H9 (cell line): ENCODE measurements at regions not wholly inside any gene's neighbourhood (a gene's known extent, or its start where the extent isn't known, plus 50 kb on each side); places are given as distances from the start of the nearest gene placed in this dataset.

Source experiments
- DNase-seq: peaks from one replicate; pipeline ENCODE4 v3.0.0-alpha.2; 2017
- H2AFZ ChIP-seq: one replicate; pipeline ENCODE4 v1.6.1; 2013; ENCODE audit warnings: mild to moderate bottlenecking, low read length, control low read depth, moderate library complexity
- H2AK5ac ChIP-seq: 2 replicates; pipeline ENCODE4 v1.6.1; 2013; ENCODE audit warnings: low read length, control low read depth, mixed read lengths; ENCODE audit not compliant: insufficient read length
- H2BK120ac ChIP-seq: one replicate; pipeline ENCODE4 v1.6.1; 2013; ENCODE audit warnings: low read depth, mild to moderate bottlenecking, low read length, control low read depth, inconsistent platforms; ENCODE audit not compliant: poor library complexity, severe bottlenecking
- H2BK12ac ChIP-seq: 2 replicates; pipeline ENCODE4 v1.6.1; 2013; ENCODE audit warnings: low read length, control low read depth, mixed read lengths, low read depth; ENCODE audit not compliant: insufficient read length
- H2BK15ac ChIP-seq: 2 replicates; pipeline ENCODE4 v1.6.1; 2013; ENCODE audit warnings: low read depth, low read length, control low read depth
- H2BK20ac ChIP-seq: one replicate; pipeline ENCODE4 v1.6.1; 2013; ENCODE audit warnings: low read depth, mild to moderate bottlenecking, low read length, control low read depth, inconsistent platforms; ENCODE audit not compliant: poor library complexity, severe bottlenecking
- H2BK5ac ChIP-seq: 2 replicates; pipeline ENCODE4 v1.6.1; 2013; ENCODE audit warnings: low read length, control low read depth, mixed read lengths; ENCODE audit not compliant: insufficient read length
- H3K14ac ChIP-seq: 2 replicates; pipeline ENCODE4 v1.6.1; 2013; ENCODE audit warnings: low read length, control low read depth; ENCODE audit not compliant: insufficient read depth
- H3K18ac ChIP-seq: 2 replicates; pipeline ENCODE4 v1.6.1; 2013; ENCODE audit warnings: low read depth, mild to moderate bottlenecking, mixed read lengths, low read length, control low read depth; ENCODE audit not compliant: insufficient read length
- H3K23ac ChIP-seq: 2 replicates; pipeline ENCODE4 v1.6.1; 2013; ENCODE audit warnings: low read length, control low read depth, mixed read lengths, low read depth; ENCODE audit not compliant: insufficient read length
- H3K23me2 ChIP-seq: 2 replicates; pipeline ENCODE4 v1.6.1; 2013; ENCODE audit warnings: low read depth, mild to moderate bottlenecking, mixed read lengths, low read length, control low read depth; ENCODE audit not compliant: insufficient read length, poor library complexity, severe bottlenecking
- H3K27ac ChIP-seq: 2 replicates; pipeline ENCODE4 v1.5.1; 2013; ENCODE audit warnings: low read length, control low read depth, mixed read lengths, low read depth; ENCODE audit not compliant: insufficient read length
- H3K27me3 ChIP-seq: 2 replicates; pipeline ENCODE4 v1.6.1; 2013; ENCODE audit warnings: low read length, control low read depth, inconsistent platforms; ENCODE audit not compliant: insufficient read depth
- H3K4ac ChIP-seq: 2 replicates; pipeline ENCODE4 v1.6.1; 2013; ENCODE audit warnings: low read depth, mild to moderate bottlenecking, control low read depth, inconsistent platforms, low read length, moderate library complexity
- H3K4me1 ChIP-seq: 2 replicates; pipeline ENCODE4 v1.6.1; 2013; ENCODE audit warnings: low read length, control low read depth, inconsistent platforms; ENCODE audit not compliant: insufficient read depth
- H3K4me2 ChIP-seq: 2 replicates; pipeline ENCODE4 v1.6.1; 2013; ENCODE audit warnings: low read length, control low read depth, mixed read lengths; ENCODE audit not compliant: insufficient read length, insufficient read depth
- H3K56ac ChIP-seq: 2 replicates; pipeline ENCODE4 v1.6.1; 2013; ENCODE audit warnings: low read depth, mild to moderate bottlenecking, mixed read lengths, low read length, control low read depth; ENCODE audit not compliant: insufficient read length
- H3K79me1 ChIP-seq: 2 replicates; pipeline ENCODE4 v1.6.1; 2013; ENCODE audit warnings: low read depth, mild to moderate bottlenecking, moderate library complexity, low read length, control low read depth, inconsistent platforms; ENCODE audit not compliant: insufficient read depth, poor library complexity, severe bottlenecking
- H3K79me2 ChIP-seq: 2 replicates; pipeline ENCODE4 v1.6.1; 2013; ENCODE audit warnings: low read length, control low read depth, inconsistent platforms; ENCODE audit not compliant: insufficient read depth
- H3K9ac ChIP-seq: 2 replicates; pipeline ENCODE4 v1.6.1; 2013; ENCODE audit warnings: low read length, control low read depth, mixed read lengths; ENCODE audit not compliant: insufficient read length; ENCODE audit errors: extremely low read depth
- H3K9me3 ChIP-seq: one replicate; pipeline ENCODE4 v1.6.1; 2013; ENCODE audit warnings: low read depth, low read length, inconsistent platforms; ENCODE audit not compliant: control insufficient read depth
- H3T11ph ChIP-seq: one replicate; pipeline ENCODE4 v1.6.1; 2013; ENCODE audit warnings: mild to moderate bottlenecking, low read length, control low read depth, inconsistent platforms
- H4K20me1 ChIP-seq: one replicate; pipeline ENCODE4 v1.6.1; 2013; ENCODE audit not compliant: control insufficient read depth, insufficient read length, insufficient read depth
- H4K5ac ChIP-seq: 2 replicates; pipeline ENCODE4 v1.6.1; 2013; ENCODE audit warnings: low read depth, mild to moderate bottlenecking, mixed read lengths, low read length, control low read depth; ENCODE audit not compliant: insufficient read length
- H4K8ac ChIP-seq: replicated peaks from 2 replicates; pipeline ENCODE4 v1.6.1; 2013; ENCODE audit warnings: low read length, control low read depth, mixed read lengths, low read depth; ENCODE audit not compliant: insufficient read length
- H4K91ac ChIP-seq: 2 replicates; pipeline ENCODE4 v1.6.1; 2013; ENCODE audit warnings: low read depth, mild to moderate bottlenecking, moderate library complexity, mixed read lengths, low read length, control low read depth; ENCODE audit not compliant: insufficient read length
- H3K27ac Mint-ChIP-seq, 3 experiments: 2 replicates in 2 of 3; 3 replicates in 1 of 3; pipeline ENCODE4 v1.8.0; 2020 to 2021; ENCODE audit warnings: mixed read lengths in 3 of 3, mild to moderate bottlenecking in 1 of 3, moderate library complexity in 1 of 3
- H3K27me3 Mint-ChIP-seq: 2 replicates; pipeline ENCODE4 v1.8.0; 2021; ENCODE audit warnings: low read depth, mild to moderate bottlenecking, moderate library complexity, mixed read lengths
- H3K36me3 Mint-ChIP-seq, 3 experiments: 2 replicates in 2 of 3; 3 replicates in 1 of 3; pipeline ENCODE4 v1.8.0; 2020 to 2021; ENCODE audit warnings: low read depth in 3 of 3, mixed read lengths in 3 of 3; ENCODE audit not compliant: insufficient read depth in 1 of 3
- H3K4me1 Mint-ChIP-seq, 2 experiments: 2 replicates each; pipeline ENCODE4 v1.8.0; 2020; ENCODE audit warnings: mixed read lengths in 2 of 2
- H3K4me3 Mint-ChIP-seq, 2 experiments: 2 replicates in 1 of 2; 3 replicates in 1 of 2; pipeline ENCODE4 v1.8.0; 2020 to 2021; ENCODE audit warnings: mild to moderate bottlenecking in 2 of 2, mixed read lengths in 2 of 2, moderate library complexity in 1 of 2
- H3K9me3 Mint-ChIP-seq, 2 experiments: 2 replicates in 1 of 2; 3 replicates in 1 of 2; pipeline ENCODE4 v1.8.0; 2020; ENCODE audit warnings: mild to moderate bottlenecking in 2 of 2, mixed read lengths in 2 of 2, moderate library complexity in 1 of 2
- WGBS: extraction: QIAGEN DNeasy Blood & Tissue Kit; methylation state at CpG from one replicate; pipeline ENCODE4 v1.1.7; 2013; ENCODE audit warnings: missing lambda C conversion rate, low lambda C conversion rate, mixed read lengths; ENCODE audit not compliant: insufficient read length; ENCODE audit errors: extremely low coverage; 5-methylcytosine and 5-hydroxymethylcytosine counted together
- TF ChIP-seq, protein P1 (sequence below): fragments of 200-600 bp; sonication (generic); conservative IDR thresholded peaks from 3 replicates; pipeline ENCODE4 v1.8.0; 2021; ENCODE audit warnings: antibody characterized with exemption, mild to moderate bottlenecking

DNA sequence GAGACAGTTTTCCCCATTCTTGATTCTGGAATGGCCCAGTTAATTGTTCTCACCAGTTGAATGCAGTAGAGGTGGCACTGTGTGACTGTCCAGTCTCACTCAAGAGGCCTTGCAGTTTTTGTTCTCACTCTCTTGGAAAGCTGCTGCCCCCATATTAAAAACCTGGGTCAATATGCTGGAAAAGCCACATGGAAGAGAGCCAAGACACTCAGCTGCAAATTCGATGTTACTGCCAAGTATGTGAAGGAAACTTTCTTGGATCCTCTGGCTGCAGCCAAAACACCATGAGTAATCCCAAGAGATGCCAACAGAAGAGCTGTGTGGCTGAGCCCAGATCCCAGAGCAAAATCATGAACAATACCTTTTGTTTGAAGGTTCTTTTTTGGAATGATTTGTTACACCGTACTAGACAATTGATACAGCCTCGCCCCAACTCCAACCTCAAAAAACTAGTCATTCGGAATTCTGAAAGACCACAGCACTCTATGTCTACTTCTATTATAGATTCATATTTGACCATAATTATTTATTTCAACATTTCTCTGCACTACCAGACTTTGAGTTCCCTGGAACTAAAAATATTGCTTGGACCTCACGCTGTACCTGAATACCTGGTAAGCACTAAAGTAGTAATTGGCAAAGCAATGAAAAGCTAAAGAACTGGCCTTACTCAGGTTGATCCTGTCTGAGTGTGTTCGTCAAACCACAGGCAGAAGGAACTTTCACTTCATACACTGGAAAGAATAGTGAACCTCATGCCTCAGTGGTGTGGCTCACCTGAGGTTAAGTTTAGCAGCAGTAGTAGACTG, 378.8 kb downstream of the ETS1 start:
- Histone ChIP-seq H3K4ac (no peak overlapping the region), H3K9ac (no peak overlapping the region), H4K8ac (no peak overlapping the region), H3K27ac (no peak overlapping the region), H3K27me3 (no peaks in the 10 kb centered on the region; the same call in 1 of the 2 replicates), H3K4me2 (no peak overlapping the region), H3K18ac (no peak overlapping the region), H2BK15ac (no peak overlapping the region), H4K91ac (no peak overlapping the region), H3K79me2 (no peaks in the 10 kb centered on the region), H3K14ac (no peak overlapping the region), H2AFZ (no peak overlapping the region), H3T11ph (no peak overlapping the region), H4K20me1 (no peaks in the 10 kb centered on the region), H2AK5ac (no peak overlapping the region), H3K56ac (no peak overlapping the region), H3K23me2 (no peaks in the 10 kb centered on the region), H4K5ac (no peak overlapping the region), H2BK5ac (no peak overlapping the region), H2BK12ac (no peak overlapping the region), H3K9me3 (no peaks in the 10 kb centered on the region), H3K79me1 (no peaks in the 10 kb centered on the region), H2BK20ac (no peak overlapping the region), H3K4me1 (peaks cover 2% of the 10 kb centered on the region), H3K23ac (no peak overlapping the region), H2BK120ac (no peak overlapping the region)
- Mint-ChIP-seq H3K27ac (no peak overlapping the region), H3K9me3 (no peaks in the 10 kb centered on the region; a peak in 1 of 5 replicates), H3K4me1 (peaks cover 0 to 7% of the 10 kb centered on the region in 2 experiments; a peak in 1 of 4 replicates), H3K4me3 (no peak overlapping the region), H3K36me3 (no peaks in the 10 kb centered on the region), H3K27me3 (no peaks in the 10 kb centered on the region)
- no CpG with 5 or more reads among the region's 6 CpGs for WGBS
- TF ChIP-seq, protein P1, sequence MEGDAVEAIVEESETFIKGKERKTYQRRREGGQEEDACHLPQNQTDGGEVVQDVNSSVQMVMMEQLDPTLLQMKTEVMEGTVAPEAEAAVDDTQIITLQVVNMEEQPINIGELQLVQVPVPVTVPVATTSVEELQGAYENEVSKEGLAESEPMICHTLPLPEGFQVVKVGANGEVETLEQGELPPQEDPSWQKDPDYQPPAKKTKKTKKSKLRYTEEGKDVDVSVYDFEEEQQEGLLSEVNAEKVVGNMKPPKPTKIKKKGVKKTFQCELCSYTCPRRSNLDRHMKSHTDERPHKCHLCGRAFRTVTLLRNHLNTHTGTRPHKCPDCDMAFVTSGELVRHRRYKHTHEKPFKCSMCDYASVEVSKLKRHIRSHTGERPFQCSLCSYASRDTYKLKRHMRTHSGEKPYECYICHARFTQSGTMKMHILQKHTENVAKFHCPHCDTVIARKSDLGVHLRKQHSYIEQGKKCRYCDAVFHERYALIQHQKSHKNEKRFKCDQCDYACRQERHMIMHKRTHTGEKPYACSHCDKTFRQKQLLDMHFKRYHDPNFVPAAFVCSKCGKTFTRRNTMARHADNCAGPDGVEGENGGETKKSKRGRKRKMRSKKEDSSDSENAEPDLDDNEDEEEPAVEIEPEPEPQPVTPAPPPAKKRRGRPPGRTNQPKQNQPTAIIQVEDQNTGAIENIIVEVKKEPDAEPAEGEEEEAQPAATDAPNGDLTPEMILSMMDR = no peak
- DNase-seq = no peak
